GM21447 (cell line): ENCODE measurements at regions not wholly inside any gene's neighbourhood (a gene's known extent, or its start where the extent isn't known, plus 50 kb on each side); places are given as distances from the start of the nearest gene placed in this dataset.

Experiments used
- ATAC-seq: cut with Tn5 transposase; IDR thresholded peaks from one replicate; pipeline ENCODE4 v1.9.1; 2021; ENCODE audit not compliant: unreplicated experiment

DNA sequence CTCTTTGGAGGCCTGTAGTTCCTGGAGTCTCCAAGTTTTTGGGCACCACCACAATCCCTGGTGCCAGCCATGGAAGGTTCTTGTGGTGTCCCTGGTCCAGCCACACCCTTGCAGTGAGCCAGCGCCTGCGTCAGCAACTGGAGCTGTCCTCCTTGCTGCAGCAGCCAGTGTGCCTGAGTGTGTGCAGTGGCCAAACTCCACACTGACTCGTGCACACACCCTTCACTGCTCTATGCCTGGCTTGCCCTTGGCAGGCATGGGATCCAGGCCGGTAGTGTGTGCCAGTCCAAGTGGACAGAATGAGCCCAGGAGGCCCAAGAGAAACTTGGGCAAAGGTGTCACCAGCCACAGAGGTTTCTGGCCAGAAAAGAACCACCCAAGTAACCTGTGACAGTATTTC, 1074.0 kb downstream of the PCDH18 start:
- no peak for ATAC-seq

DNA sequence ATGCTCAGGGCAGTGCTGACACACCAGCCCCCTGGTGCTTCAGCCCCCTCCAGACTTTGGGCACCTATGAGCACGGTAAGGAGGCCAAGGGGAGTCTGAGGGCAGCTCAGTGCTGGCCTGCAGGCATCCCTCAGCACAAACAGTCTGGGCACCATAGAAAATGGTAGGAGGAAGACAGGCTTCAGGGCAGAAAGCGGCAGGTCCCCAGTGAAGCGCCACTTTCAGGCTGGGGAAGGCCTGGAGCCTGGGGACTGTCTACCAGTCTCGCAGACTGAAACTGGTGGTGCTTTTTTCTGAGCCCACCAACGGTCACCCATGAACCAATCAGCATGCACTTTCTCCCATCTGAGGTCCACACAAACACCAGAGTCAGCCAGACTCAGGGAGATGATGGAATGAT, 1074.7 kb downstream of the PCDH18 start:
- no peak for ATAC-seq

DNA sequence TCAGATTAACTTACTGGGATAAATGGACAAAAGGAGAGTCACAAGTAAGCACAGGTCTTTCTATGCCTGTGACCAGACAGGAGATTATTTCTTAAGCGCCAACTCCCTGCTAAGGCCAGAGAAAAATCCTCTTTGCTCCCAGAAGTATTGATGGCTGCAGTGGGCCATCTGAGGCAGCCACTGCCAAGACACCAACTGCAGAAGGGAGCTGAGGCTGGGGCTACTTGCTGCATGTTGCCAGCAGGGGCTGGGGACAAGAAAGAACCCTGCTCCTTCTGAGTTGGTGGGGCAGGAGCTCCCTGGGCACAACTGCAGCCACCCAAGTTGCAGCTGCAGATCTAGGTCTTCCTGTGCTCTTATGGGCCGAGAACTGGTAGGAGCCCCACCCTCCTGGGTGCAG, 1075.3 kb downstream of the PCDH18 start:
- no peak for ATAC-seq

DNA sequence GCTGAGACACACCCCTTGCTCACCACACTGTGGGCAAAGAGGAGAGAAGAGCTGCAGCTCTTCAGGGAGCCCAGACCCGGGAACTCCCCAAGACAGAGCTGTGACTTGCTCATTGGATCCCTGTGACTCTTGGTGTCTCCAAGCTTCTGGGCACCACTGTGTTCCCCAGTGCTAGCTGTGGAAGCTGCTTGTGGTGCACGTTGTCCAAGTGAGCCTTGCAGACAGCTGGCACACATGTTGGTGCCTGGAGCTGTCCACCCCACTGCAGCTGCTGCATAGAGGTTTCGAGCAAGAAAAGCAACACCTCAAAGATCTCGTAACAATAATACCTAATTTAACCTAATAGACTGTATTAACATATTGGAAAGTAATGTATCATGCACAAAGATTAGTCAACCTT, 1089.3 kb downstream of the PCDH18 start:
- no peak for ATAC-seq

DNA sequence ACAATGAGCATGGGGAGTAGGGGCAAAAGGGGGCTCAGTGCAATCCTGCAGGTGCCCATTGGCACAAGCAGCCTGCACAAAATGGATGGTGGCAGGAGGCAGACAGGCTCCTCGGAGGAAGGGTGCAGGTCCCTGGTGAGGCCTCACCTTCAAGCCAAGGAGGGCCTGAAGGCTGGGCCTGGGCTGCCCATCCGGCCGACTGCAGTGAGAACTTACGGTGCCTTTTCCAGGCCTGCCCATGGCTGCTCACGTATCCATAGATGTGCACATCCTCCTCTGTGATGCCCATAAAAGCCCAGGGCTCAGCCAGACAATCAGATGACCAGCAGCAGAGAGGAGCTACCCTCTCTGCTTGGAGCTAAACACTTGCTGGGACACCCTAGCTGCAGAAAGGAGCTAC, 1089.8 kb downstream of the PCDH18 start:
- no peak for ATAC-seq

DNA sequence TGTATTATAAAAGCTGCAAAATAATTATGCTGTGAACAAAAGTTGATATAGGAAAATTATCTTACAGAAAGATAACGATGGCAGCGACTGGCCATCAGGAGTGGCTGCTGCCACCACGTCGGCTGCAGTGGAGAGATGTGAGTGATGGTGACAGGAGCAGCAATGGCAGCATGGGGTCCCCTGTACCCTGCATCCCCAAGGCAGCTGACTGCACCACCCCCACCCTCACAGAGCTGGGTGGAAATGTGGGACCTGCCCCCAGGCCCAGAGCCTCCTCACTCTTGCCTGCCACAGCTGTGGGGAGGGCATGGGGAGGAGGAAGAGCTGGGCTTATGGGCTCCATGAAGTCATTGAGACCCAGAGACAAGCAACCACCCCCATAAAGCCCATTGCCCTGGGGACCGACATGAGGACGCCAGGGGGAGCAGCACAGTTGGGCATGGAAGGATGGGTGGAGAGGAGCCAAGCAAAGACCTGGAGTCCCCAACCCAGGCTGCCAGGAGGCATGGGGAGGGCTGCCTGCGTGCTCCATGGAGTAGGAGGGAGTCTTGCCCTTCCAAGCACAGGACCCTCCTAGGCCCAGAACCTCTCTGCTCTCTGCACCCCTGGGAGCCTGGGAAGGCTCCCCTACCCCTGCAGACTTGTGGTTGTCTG, 1090.5 kb downstream of the PCDH18 start:
- ATAC-seq, result no peak

DNA sequence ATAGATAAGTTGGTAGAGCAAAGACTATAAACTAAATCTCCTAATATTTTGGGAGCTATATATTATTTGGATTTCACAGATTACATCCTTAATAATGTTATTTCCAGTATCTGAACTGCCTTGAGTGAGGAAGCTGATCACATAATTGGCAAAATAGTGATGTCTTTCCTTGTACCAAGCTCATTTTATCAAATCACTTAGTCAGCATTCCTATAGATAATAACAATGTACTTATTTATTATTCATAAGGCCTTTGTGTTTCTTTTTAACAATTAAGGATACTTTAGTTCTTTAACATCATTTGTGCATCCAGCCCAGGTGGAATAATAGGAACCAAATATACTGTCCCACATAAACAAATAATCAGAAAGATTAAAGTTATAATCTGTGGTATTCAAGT, 1093.6 kb downstream of the PCDH18 start:
- ATAC-seq, result no peak

DNA sequence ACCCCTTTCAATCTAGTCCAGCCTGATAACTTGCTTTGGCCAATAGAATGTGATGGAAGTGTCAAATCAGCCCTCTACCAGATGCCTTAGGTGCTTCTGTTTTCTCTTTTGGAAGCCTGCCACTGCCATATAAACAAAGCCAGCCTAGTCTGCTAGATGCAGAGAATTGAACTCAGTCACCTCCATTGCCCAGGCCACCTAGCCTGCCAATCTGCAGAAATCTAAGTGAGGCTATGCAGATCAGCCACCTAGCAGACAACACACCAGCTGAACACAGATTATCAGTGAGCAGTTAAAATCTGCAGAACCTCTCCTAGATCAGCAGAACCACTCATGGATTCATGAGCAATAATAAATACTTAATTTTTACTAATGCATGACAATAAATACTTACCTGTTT, 1108.2 kb downstream of the PCDH18 start:
- no peak for ATAC-seq

DNA sequence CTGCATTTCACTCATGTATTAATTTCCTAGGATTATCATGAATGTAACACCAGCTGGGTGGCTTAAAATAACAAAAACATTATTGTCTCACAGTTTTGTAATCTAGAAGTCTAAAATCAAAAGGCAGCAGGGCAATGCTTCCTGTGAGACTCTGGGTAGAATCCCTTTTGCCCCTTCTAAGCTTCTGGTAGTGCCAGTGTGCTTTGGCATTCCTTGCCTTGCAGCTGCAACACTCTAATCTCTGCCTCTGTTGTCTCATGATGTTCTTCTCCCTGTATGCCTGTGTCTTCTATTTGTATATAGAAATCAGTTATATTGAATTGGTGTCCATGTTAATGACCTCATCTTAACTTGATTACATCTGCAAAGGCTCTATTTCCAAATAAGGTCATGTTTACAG, 1117.3 kb downstream of the PCDH18 start:
- ATAC-seq, result no peak

DNA sequence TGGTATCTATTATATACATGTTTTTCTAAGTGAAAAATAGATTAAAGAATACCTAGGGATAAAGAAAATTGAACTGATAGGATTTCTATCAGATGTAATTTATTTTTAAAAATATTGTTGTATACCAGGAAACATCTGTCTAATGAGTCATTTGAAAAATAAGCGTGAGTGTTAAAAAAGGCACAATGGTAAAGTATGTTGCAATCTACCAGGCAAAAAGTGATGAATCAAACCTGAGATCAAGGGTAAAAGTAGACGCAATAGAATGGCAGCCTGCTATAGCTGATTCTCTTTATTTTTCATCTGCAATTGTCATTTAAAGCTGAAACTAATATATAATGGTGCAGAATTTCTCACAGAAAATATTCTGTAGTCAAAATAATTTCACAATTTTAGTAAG, 1119.6 kb downstream of the PCDH18 start:
- no peak for ATAC-seq

DNA sequence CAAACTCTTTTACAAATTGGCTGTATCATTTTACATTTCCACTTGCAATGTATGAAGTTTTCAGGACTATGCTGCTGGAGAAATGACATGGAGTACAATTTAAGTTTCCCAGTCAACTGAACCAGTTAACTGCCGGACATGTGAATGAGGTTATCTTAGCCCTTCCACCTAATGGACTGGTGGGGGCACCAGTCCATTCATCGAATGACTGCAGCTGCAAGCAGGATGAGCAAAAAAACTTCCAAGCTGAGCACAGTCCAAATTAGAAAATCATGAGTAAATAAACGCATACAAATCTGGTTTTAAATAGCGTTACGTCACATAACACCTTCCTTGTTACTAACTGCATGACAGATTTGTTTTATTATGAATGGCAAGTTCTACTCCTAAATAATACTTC, 1131.5 kb downstream of the PCDH18 start:
- no peak for ATAC-seq

DNA sequence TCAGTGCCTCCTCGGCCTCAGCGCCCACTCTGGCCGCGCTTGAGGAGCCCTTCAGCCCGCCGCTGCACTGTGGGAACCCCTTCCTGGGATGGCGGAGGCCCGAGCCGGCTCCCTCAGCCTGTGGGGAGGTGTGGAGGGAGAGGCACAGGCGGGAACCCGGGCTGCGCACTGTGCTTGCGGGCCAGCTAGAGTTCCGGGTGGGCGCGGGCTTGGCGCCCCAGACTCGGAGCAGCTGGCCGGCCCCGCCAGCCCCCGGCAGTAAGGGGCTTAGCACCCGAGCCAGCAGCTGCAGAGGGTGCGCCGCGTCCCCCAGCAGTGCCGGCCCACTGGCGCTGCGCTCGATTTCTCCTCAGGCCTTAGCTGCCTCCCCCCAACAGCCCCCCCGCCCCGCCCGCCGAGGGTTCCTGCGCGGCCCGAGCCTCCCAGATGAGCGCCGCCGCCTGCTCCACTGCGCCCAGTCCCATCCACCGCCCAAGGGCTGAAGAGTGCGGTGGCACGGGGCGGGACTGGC, 1137.0 kb downstream of the PCDH18 start:
- ATAC-seq, result no peak

DNA sequence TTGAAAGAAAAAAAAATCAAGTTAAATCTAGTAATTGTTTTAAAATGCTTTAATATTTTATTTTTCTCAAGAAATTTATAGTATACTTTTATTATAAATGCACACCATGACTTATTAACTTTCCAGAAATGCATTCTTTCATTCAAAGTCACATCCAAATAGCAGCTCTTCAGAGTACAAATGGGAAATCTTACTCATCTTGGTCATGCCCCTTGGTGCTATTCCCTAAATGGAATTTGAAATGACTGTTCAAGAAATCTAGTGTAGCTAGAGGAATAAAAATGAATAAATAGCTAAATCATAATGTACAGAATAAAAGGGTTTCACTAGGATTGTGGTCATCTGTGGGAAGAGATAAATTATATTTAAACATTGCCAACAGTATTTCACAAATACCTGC, 1139.7 kb downstream of the PCDH18 start:
- ATAC-seq, result no peak

DNA sequence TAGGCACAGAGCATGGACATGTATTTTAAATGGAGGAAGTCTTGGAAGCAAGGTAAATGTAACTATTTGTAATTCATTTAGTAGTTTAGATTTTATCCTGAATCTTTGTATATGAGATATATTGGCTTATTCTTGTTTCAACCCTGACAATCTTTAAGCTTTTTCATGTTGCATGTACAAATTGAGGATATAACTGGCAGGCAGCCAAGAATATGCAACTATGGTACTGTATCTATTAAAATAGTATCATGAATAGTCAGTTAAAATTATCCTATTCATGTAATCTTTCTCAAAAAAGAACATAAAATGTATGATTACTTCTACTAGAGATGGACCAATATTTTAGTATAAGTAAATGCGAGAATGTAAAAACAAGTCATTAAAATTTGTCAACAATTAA, 1141.5 kb downstream of the PCDH18 start:
- no peak for ATAC-seq

DNA sequence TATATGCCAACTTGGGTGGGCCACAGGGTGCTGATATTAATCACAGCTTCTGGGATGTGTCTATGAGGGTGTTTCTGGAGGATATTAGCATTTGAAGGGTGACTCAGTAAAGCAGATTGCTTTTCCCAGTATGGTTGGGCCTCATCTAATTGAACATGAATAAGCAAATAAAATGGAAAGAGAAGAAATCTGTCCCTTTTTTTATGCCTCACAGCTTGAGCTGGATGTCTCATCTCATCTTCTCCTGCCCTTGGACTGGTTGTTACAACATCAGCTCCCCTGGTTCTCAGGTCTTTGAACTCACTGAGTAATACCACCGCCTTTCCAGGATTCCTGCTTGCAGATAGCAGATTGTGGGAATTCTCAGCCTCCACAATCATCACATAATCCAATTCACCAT, 1149.2 kb downstream of the PCDH18 start:
- ATAC-seq, result no peak

DNA sequence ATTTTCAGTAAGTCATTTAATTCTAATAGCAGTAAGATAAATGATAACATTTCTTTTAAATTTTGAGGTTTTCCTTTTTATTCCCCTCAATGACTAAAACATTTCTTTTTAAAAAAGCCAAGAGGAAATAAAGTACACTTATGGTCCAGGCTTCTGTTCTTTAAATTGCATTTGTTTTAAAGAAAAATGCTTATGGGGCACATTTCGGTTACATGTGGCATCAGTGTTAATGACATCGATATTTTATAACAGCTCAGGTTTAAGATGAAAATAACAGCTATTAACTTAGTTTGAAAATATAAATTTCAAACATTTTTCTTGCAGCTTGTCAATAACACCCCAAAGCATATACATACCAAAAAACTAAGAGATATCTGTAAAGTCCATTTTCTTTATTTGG, 1161.1 kb downstream of the PCDH18 start:
- ATAC-seq, result no peak

DNA sequence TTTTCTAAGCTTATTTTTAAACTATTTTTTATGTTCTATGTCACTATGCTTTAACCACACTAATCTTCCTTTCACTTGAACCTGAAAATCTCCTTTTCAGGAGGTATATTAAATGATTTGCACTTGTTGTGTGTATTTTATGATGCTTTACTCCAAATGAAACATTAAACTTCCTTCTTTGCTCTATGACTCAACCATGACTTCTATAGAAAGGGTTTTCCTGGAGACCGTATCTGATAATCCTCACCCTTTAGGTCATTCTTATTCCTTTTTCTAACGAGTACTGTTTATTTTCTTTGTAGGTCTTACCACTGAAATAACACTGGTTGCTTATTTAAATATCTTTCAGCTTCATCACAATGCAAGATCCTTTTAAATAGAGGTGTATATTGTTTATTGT, 1163.2 kb downstream of the PCDH18 start:
- no peak for ATAC-seq

DNA sequence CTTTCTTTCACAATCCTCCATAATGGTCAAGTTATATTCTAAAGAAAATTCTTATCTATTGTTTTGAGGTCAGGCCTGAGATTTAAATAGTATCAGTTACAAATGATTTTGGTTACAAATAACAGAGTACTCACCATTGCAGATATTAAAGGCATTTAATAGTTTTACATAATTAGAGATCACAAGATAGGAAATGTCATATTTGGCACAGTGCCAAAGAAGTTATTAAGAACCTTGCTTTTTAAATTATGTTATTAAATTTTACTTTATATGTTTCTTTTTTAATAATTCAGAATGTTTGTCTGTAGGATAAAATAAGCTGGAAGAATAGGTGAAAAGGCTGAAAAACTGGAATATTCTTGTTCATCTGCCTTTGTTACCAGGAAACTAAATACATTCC, 1174.7 kb downstream of the PCDH18 start:
- no peak for ATAC-seq

DNA sequence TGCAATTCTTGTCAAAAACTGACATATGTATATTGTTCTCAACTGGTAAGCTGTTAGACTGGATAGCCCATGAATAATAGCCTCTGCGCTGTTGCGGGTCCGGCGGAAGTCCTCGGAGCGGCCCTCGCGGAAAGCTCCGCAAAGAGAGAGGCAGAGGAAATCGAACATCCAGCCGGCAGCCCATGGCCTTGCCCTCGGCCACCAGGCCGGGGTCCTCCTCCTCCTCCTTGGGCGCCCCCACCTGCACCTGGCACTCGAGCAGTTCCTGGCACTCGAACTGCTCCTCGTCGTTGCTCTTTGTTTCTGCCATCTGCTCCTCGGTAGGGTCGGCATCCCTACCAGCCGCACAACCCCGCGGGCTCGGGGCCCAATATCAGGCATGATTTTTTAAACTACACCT, 1176.3 kb downstream of the PCDH18 start:
- ATAC-seq, result no peak

DNA sequence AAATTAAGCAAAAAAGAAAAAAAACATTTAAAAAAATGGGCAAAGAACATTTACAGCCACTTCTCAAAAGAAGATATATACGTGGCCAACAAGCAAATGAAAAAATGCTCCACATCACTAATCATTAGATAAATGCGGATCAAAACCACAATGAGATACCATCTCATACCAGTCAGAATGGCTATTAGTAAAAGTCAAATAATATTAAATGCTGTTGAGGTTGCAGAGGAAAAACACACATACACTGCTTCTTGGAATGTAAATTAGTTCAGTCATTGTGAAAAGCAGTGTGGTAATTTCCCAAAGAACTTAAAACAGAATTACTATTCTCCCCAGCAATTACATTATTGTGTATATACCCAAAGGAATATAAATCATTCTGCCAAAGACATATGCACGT, 1189.0 kb downstream of the PCDH18 start:
- ATAC-seq, result no peak

DNA sequence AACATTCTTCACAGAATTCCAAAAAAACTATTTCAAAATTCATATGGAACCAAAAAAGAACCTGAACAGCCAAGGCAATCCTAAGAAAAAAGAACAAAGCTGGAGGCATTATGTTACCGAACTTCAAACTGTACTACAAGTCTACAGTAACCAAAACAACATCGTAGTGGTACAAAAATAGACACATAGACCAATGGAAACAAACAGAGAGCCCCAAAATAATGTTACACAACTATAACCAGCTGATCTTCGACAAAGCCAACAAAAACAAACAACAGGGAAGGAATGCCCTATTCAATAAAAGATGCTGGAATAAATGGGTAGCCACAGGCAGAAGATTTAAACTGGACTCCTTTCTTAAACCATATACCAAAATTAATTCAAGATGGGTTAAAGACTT, 1189.6 kb downstream of the PCDH18 start:
- no peak for ATAC-seq

DNA sequence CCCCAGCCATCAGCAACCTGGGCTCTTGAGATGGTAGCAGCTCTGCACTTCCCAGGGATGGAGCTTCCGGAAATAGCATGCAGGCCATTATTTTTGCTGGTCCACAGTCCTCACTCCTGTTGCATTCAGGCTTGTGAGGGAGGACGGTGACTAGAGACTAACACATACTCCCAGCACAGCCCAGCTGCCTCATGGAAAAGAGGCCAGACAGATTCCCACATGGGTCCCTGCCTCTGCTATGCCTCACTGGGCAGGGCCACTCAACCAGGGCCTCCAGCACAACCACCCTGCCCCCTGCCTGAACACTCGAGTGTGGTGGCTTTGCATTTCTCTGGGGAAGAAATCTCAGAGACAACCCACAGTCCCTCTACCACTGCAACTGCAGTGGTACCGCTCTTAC, 1195.1 kb downstream of the PCDH18 start:
- ATAC-seq, result no peak

DNA sequence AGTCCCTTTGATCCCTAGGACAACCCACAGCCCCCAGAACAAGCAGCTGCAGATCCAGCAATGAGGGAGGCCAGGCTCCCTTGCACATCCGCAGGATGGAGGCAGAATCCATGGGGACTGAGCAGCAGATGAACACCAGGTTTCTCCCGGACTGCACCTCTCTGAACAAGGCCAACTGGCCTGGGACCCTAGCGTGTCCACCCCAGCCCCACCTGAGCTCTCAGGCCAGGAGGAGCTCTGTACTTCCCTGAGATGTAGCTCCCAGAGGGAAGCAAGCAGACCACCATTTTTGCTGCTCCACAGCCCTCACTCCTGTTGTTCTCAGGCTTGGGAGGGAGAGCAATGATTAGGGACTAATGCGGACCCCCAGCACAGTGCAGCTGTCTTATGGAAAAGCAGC, 1195.8 kb downstream of the PCDH18 start:
- ATAC-seq, result no peak
